NCI-H1105 treated with DMSO at 0.1 percent for 48 hours (cell line): ENCODE measurements at regions not wholly inside any gene's neighbourhood (a gene's known extent, or its start where the extent isn't known, plus 50 kb on each side); places are given as distances from the start of the nearest gene placed in this dataset.

Experiments used
- DNase-seq: peaks from one replicate; lab custom pipeline; 2025; lab: John Stamatoyannopoulos, UW

GRCh38 chr15:99440551-99441443, 125.0 kb upstream of the MEF2A start:
- DNase-seq = peak; percentile 11

GRCh38 chr15:99441444-99441800, 124.4 kb upstream of the MEF2A start:
- DNase-seq = no peak

- no peak for DNase-seq
Observed at GRCh38 chr15:99441871-99442251, 123.9 kb upstream of the MEF2A start.

GRCh38 chr15:99442252-99442897, 123.4 kb upstream of the MEF2A start:
- DNase-seq = no peak

GRCh38 chr15:99443056-99443756, 122.6 kb upstream of the MEF2A start:
- no peak for DNase-seq

- no peak for DNase-seq
Observed at GRCh38 chr15:99443768-99444446, 121.9 kb upstream of the MEF2A start.

- no peak for DNase-seq
Observed at GRCh38 chr15:99445272-99445850, 120.4 kb upstream of the MEF2A start.

- peak; percentile 98 for DNase-seq
Observed at GRCh38 chr15:99446565-99447496, 119.0 kb upstream of the MEF2A start.

- DNase-seq = peak; percentile 75
Observed at GRCh38 chr15:99447497-99448371, 118.0 kb upstream of the MEF2A start.

- no peak for DNase-seq
Observed at GRCh38 chr15:99449514-99449913, 116.3 kb upstream of the MEF2A start.

GRCh38 chr15:99450896-99451358, 114.9 kb upstream of the MEF2A start:
- DNase-seq = no peak

- no peak for DNase-seq
Observed at GRCh38 chr15:99451484-99451883, 114.3 kb upstream of the MEF2A start.

GRCh38 chr15:99452010-99452409, 113.8 kb upstream of the MEF2A start:
- no peak for DNase-seq

GRCh38 chr15:99452728-99453636, 112.8 kb upstream of the MEF2A start:
- DNase-seq = no peak

- DNase-seq = no peak
Observed at GRCh38 chr15:99453637-99454030, 112.2 kb upstream of the MEF2A start.

GRCh38 chr15:99454107-99454809, 111.5 kb upstream of the MEF2A start:
- DNase-seq = no peak

GRCh38 chr15:99454941-99455788, 110.6 kb upstream of the MEF2A start:
- no peak for DNase-seq
